ENCODE measurements at regions not wholly inside any gene's neighbourhood (a gene's known extent, or its start where the extent isn't known, plus 50 kb on each side); places are given as distances from the start of the nearest gene placed in this dataset.
"Not testable (repeated sequence)": the region's sequence is repeated elsewhere in the genome, so short reads cannot be mapped to it uniquely, and the experiment has no call there.

DNA sequence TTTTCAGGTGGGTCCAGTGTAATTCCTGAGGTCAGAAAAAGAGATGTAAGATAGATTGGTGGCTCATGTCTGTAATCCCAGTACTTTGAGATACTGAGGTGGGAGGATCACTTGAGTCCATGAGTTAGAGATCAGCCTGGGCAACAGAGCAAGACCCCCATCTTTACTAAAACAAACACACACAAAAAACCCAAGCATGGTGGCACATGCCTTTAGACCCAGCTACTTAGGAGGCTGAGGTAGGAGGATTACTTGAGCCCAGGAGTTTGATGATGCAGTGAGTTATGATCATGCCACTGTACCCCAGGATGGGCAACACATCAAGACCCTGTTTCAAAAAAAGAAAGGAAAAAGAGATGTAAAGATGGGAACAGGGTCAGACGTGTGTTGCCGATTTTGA lies 857.4 kb upstream of the NDST4 start:
- Histone ChIP-seq H3K36me3 (ENCODE audit: insufficient read depth, low read length) (no peaks in the 10 kb centered on the region), H3K27me3 (ENCODE audit: insufficient read depth, low read length, poor library complexity, severe bottlenecking) (no peaks in the 10 kb centered on the region), H3K27ac (ENCODE audit: low read depth, low read length) (no peak overlapping the region), H3K4me3 (ENCODE audit: low read length) (no peak overlapping the region), H3K9me3 (ENCODE audit: low read length) (no peaks in the 10 kb centered on the region), H3K4me1 (ENCODE audit: insufficient read depth, low read length) (no peaks in the 10 kb centered on the region)
- Mint-ChIP-seq H3K36me3 (no peaks in the 10 kb centered on the region), H3K4me1 (no peaks in the 10 kb centered on the region), H3K9me3 (peaks cover 0 to 3% (median 0%) of the 10 kb centered on the region in 5 donors), H3K27ac (no peak overlapping the region), H3K4me3 (no peak overlapping the region), H3K27me3 (no peaks in the 10 kb centered on the region)
- DNase-seq, result no peak
- POLR2A ChIA-PET, result no interaction called here
- CTCF ChIA-PET, result no interaction called here

DNA sequence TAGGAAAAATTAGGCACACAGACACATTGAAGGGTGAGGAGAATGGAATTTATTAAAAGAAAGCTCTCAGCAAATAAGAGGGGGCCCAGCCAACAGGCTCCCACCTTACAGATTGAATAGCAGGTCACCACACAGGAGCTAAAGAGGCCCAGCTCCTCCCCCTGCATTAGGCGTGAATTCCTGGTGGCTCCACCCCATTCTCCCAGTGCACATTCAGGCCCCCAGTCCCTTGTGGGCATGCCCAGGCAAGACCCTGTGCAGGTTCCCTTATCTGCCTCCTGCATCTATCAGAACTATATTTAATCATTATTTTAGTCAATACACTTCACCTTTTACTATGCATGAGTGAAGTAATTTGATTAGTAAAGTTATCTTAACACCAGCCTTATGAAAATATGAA lies 856.3 kb upstream of the NDST4 start:
- H3K4me1 ChIP-seq (ENCODE audit: insufficient read depth, low read length), result no peaks in the 10 kb centered on the region
- Mint-ChIP-seq H3K9me3 (peaks cover 0 to 2% (median 0%) of the 10 kb centered on the region in 5 donors), H3K4me1 (no peaks in the 10 kb centered on the region), H3K4me3 (no peak overlapping the region), H3K27me3 (no peaks in the 10 kb centered on the region), H3K27ac (no peak overlapping the region), H3K36me3 (no peaks in the 10 kb centered on the region)
- H3K9me3 ChIP-seq (ENCODE audit: low read length), result no peaks in the 10 kb centered on the region
- no peaks in the 10 kb centered on the region for H3K27me3 ChIP-seq (ENCODE audit: insufficient read depth, low read length, poor library complexity, severe bottlenecking)
- no peak overlapping the region for H3K4me3 ChIP-seq (ENCODE audit: low read length)
- H3K36me3 ChIP-seq (ENCODE audit: insufficient read depth, low read length), result no peaks in the 10 kb centered on the region
- DNase-seq, result no peak
- no peak overlapping the region for H3K27ac ChIP-seq (ENCODE audit: low read depth, low read length)
- CTCF ChIA-PET, result no interaction called here
- POLR2A ChIA-PET, result no interaction called here

DNA sequence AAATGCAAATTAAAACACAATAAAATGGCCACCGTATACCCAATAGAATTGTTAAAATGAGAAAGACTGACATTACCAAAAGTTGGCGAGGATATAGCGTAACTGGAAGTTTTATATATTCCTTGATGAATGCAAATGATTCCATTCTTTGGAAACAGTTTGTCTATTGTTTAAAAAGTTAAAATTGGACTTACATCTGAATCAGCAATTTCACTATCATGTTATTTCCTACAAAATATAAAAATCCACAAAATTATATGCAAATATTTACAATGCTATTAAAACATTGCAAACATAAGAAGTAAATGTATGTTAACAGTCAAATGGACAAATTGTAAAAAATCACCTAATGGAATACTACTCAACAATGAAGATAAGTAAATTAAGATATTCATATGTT lies 852.2 kb upstream of the NDST4 start:
- no peak overlapping the region for H3K27ac Mint-ChIP-seq
- no peak overlapping the region for H3K4me3 Mint-ChIP-seq
- Histone ChIP-seq H3K4me3 (ENCODE audit: low read length) (no peak overlapping the region), H3K4me1 (ENCODE audit: insufficient read depth, low read length) (no peaks in the 10 kb centered on the region), H3K36me3 (ENCODE audit: insufficient read depth, low read length) (no peaks in the 10 kb centered on the region), H3K27ac (ENCODE audit: low read depth, low read length) (no peak overlapping the region), H3K9me3 (ENCODE audit: low read length) (no peaks in the 10 kb centered on the region), H3K27me3 (ENCODE audit: insufficient read depth, low read length, poor library complexity, severe bottlenecking) (no peaks in the 10 kb centered on the region)
- no peaks in the 10 kb centered on the region for H3K4me1 Mint-ChIP-seq
- H3K36me3 Mint-ChIP-seq, result no peaks in the 10 kb centered on the region
- ChIA-PET POLR2A (no interaction called here), CTCF (no interaction called here)
- DNase-seq, result no peak
- peaks cover 0 to 4% (median 0%) of the 10 kb centered on the region in 5 donors for H3K9me3 Mint-ChIP-seq
- no peaks in the 10 kb centered on the region for H3K27me3 Mint-ChIP-seq

DNA sequence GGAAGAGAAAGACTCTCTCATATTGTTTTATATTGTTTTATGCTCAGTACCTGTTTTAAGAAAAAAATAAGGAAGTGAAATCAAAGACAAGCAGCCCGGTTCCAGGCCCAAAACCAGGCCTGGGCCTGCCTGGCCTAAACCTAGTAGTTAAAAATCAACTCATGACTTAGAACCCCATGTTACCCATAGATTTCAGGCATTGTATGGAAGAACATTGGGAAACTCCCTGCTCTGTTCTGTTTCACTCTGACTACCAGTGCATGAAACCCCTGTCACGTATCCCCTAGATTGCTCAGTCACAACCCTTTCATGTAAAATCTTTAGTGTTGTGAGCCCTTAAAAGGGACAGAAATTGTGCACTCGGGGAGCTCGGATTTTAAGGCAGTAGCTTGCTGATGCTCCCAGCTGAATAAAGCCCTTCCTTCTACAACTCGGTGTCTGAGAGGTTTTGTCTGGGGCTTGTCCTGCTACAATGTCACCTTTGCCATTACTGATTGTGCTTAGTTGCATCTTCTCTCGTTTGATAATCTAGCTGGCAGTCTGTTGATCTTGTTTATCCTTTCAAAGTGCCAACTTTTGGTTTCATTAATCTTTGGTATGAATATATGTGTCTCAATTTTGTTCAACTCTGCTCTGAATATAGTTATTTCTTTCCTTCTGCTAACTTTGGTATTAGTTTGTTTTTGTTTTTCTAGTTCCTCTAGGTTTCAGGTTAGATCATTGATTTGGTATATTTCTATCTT lies 842.8 kb upstream of the NDST4 start:
- POLR2A ChIA-PET; H3K4me3 Mint-ChIP-seq; H3K9me3 ChIP-seq (ENCODE audit: low read length); H3K27me3 ChIP-seq (ENCODE audit: insufficient read depth, low read length, poor library complexity, severe bottlenecking); H3K4me1 Mint-ChIP-seq; CTCF ChIA-PET; H3K27me3 Mint-ChIP-seq; H3K4me1 ChIP-seq (ENCODE audit: insufficient read depth, low read length); DNase-seq; H3K9me3 Mint-ChIP-seq; H3K36me3 Mint-ChIP-seq; H3K27ac ChIP-seq (ENCODE audit: low read depth, low read length); H3K36me3 ChIP-seq (ENCODE audit: insufficient read depth, low read length); H3K4me3 ChIP-seq (ENCODE audit: low read length); H3K27ac Mint-ChIP-seq: not testable (repeated sequence)

DNA sequence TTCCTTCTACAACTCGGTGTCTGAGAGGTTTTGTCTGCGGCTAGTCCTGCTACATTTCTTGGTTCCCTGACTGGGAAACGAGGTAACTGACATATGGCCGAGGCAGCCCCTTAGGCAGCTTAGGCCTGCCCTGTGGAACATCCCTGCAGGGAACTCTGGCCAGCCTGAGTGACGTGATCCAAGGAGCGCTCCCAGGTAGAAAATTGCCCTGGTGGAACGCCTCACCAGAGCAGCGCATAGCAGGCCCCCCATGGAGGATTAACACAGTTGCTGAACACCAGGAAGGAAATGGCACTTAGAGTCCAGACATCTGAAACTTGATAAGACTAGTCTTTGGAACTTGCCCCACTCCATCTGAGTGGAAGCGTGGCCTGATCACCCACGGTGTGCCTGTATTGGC lies 837.4 kb upstream of the NDST4 start:
- H3K27me3 Mint-ChIP-seq, result no peaks in the 10 kb centered on the region
- H3K9me3 ChIP-seq (ENCODE audit: low read length), result no peaks in the 10 kb centered on the region
- peaks cover 0 to 4% (median 0%) of the 10 kb centered on the region in 5 donors for H3K9me3 Mint-ChIP-seq
- H3K36me3 Mint-ChIP-seq, result no peaks in the 10 kb centered on the region
- H3K4me1 ChIP-seq (ENCODE audit: insufficient read depth, low read length), result no peaks in the 10 kb centered on the region
- H3K36me3 ChIP-seq (ENCODE audit: insufficient read depth, low read length), result no peaks in the 10 kb centered on the region
- no peak overlapping the region for H3K4me3 Mint-ChIP-seq
- H3K4me1 Mint-ChIP-seq, result no peaks in the 10 kb centered on the region
- DNase-seq, result no peak
- H3K27ac ChIP-seq (ENCODE audit: low read depth, low read length), result no peak overlapping the region
- no peaks in the 10 kb centered on the region for H3K27me3 ChIP-seq (ENCODE audit: insufficient read depth, low read length, poor library complexity, severe bottlenecking)
- H3K4me3 ChIP-seq (ENCODE audit: low read length), result no peak overlapping the region
- ChIA-PET POLR2A (no interaction called here), CTCF (no interaction called here)
- H3K27ac Mint-ChIP-seq, result no peak overlapping the region

DNA sequence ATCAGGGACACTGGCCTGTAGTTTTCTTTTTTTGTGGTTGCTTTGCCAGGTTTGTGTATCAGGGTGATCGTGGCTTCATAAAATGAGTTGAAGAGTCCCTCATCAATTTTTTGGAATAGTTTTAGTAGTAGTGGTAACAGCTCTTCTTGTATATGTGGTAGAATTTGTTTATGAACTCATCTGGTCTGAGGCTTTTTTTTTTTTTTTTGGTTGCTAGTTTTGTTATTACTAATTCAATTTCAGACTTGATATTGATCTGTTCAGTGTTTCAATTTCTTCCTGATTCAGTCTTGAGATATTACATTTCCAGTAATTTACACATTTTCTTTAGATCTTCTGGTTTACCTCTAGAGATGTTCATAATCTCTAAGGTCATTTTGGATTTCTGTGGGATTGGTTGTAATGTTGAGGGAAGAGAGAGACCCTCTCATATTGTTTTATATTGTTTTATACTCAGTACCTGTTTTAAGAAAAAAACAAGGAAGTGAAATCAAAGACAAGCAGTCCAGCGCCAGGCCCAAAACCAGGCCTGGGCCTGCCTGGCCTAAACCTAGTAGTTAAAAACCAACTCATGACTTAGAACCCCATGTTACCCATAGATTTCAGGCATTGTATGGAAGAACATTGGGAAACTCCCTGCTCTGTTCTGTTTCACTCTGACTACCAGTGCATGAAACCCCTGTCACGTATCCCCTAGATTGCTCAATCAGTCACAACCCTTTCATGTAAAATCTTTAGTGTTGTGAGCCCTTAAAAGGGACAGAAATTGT lies 836.7 kb upstream of the NDST4 start:
- H3K27ac Mint-ChIP-seq; DNase-seq; CTCF ChIA-PET; H3K27ac ChIP-seq (ENCODE audit: low read depth, low read length); H3K4me1 ChIP-seq (ENCODE audit: insufficient read depth, low read length); POLR2A ChIA-PET; H3K27me3 Mint-ChIP-seq; H3K36me3 ChIP-seq (ENCODE audit: insufficient read depth, low read length); H3K4me1 Mint-ChIP-seq; H3K27me3 ChIP-seq (ENCODE audit: insufficient read depth, low read length, poor library complexity, severe bottlenecking); H3K9me3 Mint-ChIP-seq; H3K36me3 Mint-ChIP-seq; H3K4me3 Mint-ChIP-seq; H3K4me3 ChIP-seq (ENCODE audit: low read length); H3K9me3 ChIP-seq (ENCODE audit: low read length): not testable (repeated sequence)

DNA sequence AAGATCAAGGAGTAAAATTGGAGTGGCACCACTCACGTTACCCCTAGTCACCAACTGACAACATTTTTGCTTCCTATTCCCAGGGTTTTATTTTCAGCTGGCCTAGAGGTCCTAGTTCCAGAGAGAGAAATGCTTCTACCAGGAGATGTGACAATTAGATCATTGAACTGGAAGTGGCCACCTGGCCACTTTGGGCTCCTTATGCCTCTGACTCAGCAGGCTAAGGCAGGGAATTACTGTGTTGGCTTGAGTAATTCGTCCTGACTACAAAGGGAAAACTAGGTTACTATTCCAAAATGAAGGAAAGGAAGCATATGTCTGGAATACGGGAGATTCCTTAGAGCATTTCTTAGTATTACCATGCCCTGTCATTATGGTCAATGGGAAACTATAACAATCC lies 831.6 kb upstream of the NDST4 start:
- Mint-ChIP-seq H3K4me1 (no peaks in the 10 kb centered on the region), H3K4me3 (no peak overlapping the region), H3K27me3 (no peaks in the 10 kb centered on the region), H3K27ac (no peak overlapping the region), H3K36me3 (no peaks in the 10 kb centered on the region), H3K9me3 (peaks cover 0 to 7% (median 0%) of the 10 kb centered on the region in 5 donors)
- no peak for DNase-seq
- CTCF ChIA-PET, result no interaction called here
- Histone ChIP-seq H3K4me1 (ENCODE audit: insufficient read depth, low read length) (no peaks in the 10 kb centered on the region), H3K27me3 (ENCODE audit: insufficient read depth, low read length, poor library complexity, severe bottlenecking) (no peaks in the 10 kb centered on the region), H3K36me3 (ENCODE audit: insufficient read depth, low read length) (no peaks in the 10 kb centered on the region), H3K4me3 (ENCODE audit: low read length) (no peak overlapping the region), H3K27ac (ENCODE audit: low read depth, low read length) (no peak overlapping the region), H3K9me3 (ENCODE audit: low read length) (no peaks in the 10 kb centered on the region)
- POLR2A ChIA-PET, result no interaction called here

DNA sequence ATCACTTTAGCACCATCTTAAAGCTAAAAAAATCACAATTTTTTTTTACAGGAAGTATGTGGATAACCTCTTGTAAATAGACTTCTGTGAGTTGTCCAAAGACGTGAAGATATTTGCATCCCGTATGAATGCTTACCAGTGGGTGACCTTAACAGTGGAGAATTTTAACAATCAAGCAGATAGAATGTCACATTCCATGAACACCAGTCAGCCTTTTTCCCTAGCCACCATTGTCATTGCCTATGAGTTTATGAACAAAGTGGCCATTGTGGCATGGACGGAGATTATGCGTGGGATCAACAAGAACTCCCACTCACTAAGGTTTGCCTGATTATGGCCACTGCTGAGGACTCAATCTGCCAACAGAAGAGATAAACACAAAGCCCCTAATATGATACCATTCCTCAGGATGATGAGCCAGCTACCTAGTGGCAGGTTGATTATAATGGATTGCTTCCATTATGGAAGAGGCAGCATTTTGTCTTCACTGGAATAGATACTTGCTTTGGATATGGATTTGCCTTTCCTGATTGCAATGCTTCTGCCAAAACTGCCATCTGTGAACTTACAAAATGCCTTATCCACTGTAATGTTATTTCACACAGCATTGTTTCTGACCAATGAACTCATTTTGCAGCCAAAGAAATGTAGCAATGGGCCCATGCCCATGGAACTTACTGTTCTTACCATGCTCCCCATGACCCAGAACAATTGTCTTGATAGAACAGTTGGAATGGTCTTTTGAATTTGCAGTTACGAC lies 830.9 kb upstream of the NDST4 start:
- Histone ChIP-seq H3K27me3 (ENCODE audit: insufficient read depth, low read length, poor library complexity, severe bottlenecking) (no peaks in the 10 kb centered on the region), H3K27ac (ENCODE audit: low read depth, low read length) (no peak overlapping the region), H3K36me3 (ENCODE audit: insufficient read depth, low read length) (no peaks in the 10 kb centered on the region), H3K4me1 (ENCODE audit: insufficient read depth, low read length) (no peaks in the 10 kb centered on the region), H3K9me3 (ENCODE audit: low read length) (no peaks in the 10 kb centered on the region), H3K4me3 (ENCODE audit: low read length) (no peak overlapping the region)
- Mint-ChIP-seq H3K9me3 (peaks cover 0 to 7% (median 0%) of the 10 kb centered on the region in 5 donors), H3K4me1 (no peaks in the 10 kb centered on the region), H3K27ac (no peak overlapping the region), H3K4me3 (no peak overlapping the region), H3K27me3 (no peaks in the 10 kb centered on the region), H3K36me3 (no peaks in the 10 kb centered on the region)
- ChIA-PET CTCF (no interaction called here), POLR2A (no interaction called here)
- no peak for DNase-seq
